LNCAP (cell line): ENCODE measurements at regions not wholly inside any gene's neighbourhood (a gene's known extent, or its start where the extent isn't known, plus 50 kb on each side); places are given as distances from the start of the nearest gene placed in this dataset.

Source experiments
- CTCF ChIP-seq: fragments of 450-650 bp; IDR thresholded peaks from 2 replicates; pipeline ENCODE4 v1.5.1; 2017; ENCODE audit warnings: mild to moderate bottlenecking

- peak; percentile 45 for TF ChIP-seq CTCF
These were observed 92.2 kb upstream of the OR4F16 start for GRCh38 chr1:778451-779278.

GRCh38 chr1:788835-789234, 102.4 kb upstream of the OR4F16 start:
- TF ChIP-seq CTCF = no peak

GRCh38 chr1:818618-819291, 105.0 kb upstream of the SAMD11 start:
- TF ChIP-seq CTCF = no peak

- no peak for TF ChIP-seq CTCF
These were observed 102.8 kb upstream of the SAMD11 start for GRCh38 chr1:820962-821361.

- no peak for TF ChIP-seq CTCF
These were observed 92.2 kb upstream of the SAMD11 start for GRCh38 chr1:831522-831921.

- TF ChIP-seq CTCF = no peak
These were observed 91.6 kb upstream of the SAMD11 start for GRCh38 chr1:832136-832535.

- no peak for TF ChIP-seq CTCF
These were observed 79.2 kb upstream of the SAMD11 start for GRCh38 chr1:844472-845026.
